Spleen (tissue), 11 donors: ENCODE measurements at regions not wholly inside any gene's neighbourhood (a gene's known extent, or its start where the extent isn't known, plus 50 kb on each side); places are given as distances from the start of the nearest gene placed in this dataset.

ENCODE experiments used
- DNase-seq: peaks from one replicate; pipeline ENCODE4 v3.0.0-alpha.2; 2020
- H3K27ac ChIP-seq, 8 donors: fragments of 200-600 bp; sonication (generic) in 7 of 8; 1 replicate in 4 of 8; 2 replicates in 4 of 8; pipeline versions ENCODE4 v1.5.0 to v1.8.0; 2016 to 2021; ENCODE audit warnings: inconsistent platforms in 4 of 8, mild to moderate bottlenecking in 4 of 8, moderate library complexity in 1 of 8
- H3K27me3 ChIP-seq, 7 donors: fragments of 200-600 bp; sonication (generic) in 6 of 7; replicated peaks in 1 of 7; 1 replicate in 4 of 7; 2 replicates in 3 of 7; pipeline versions ENCODE4 v1.5.0 to v1.8.0; 2016 to 2021; ENCODE audit warnings: inconsistent platforms in 3 of 7, mild to moderate bottlenecking in 1 of 7
- H3K36me3 ChIP-seq, 6 donors: fragments of 200-600 bp; sonication (generic) in 5 of 6; 1 replicate in 4 of 6; 2 replicates in 2 of 6; pipeline versions ENCODE4 v1.5.0 to v1.8.0; 2016 to 2021; ENCODE audit warnings: inconsistent platforms in 2 of 6
- H3K4me1 ChIP-seq, 6 donors: fragments of 200-600 bp; sonication (generic) in 5 of 6; 1 replicate in 3 of 6; 2 replicates in 3 of 6; pipeline versions ENCODE4 v1.5.0 to v1.8.0; 2016 to 2021; ENCODE audit warnings: inconsistent platforms in 3 of 6
- H3K4me3 ChIP-seq, 8 donors: fragments of 200-600 bp; sonication (generic) in 7 of 8; 1 replicate in 4 of 8; 2 replicates in 4 of 8; pipeline versions ENCODE4 v1.5.0 to v1.8.0; 2016 to 2021; ENCODE audit warnings: inconsistent platforms in 4 of 8, mild to moderate bottlenecking in 4 of 8, moderate library complexity in 2 of 8
- H3K9me3 ChIP-seq, 8 donors: fragments of 200-600 bp; sonication (generic) in 7 of 8; 1 replicate in 4 of 8; 2 replicates in 4 of 8; pipeline versions ENCODE4 v1.5.0 to v1.8.0; 2016 to 2021; ENCODE audit warnings: inconsistent platforms in 4 of 8
- POLR2A ChIP-seq, 3 donors: fragments of 450-650 bp; IDR thresholded peaks; one replicate each; pipeline ENCODE4 v1.5.1; 2017; ENCODE audit warnings: antibody characterized with exemption in 3 of 3, mild to moderate bottlenecking in 1 of 3
- POLR2AphosphoS5 ChIP-seq, 3 donors: sonication (generic); formaldehyde crosslinking; IDR thresholded peaks; one replicate each; pipeline ENCODE4 v1.5.1; 2017; ENCODE audit warnings: antibody characterized with exemption in 3 of 3
- WGBS, 5 donors: extraction: QIAGEN DNeasy Blood & Tissue Kit in 3 of 5; methylation state at CpG; one replicate each; pipeline versions ENCODE4 v1.1.5 to v1.1.7; 2013 to 2018; 5-methylcytosine and 5-hydroxymethylcytosine counted together
- intact Hi-C: fragments of 100-400 bp; cut with DNase I; formaldehyde crosslinking; loops from one replicate; pipeline ENCODE4 v1.15.0; 2023; ENCODE audit warnings: low total_unique reads
- TF ChIP-seq, protein P1 (sequence below), 11 experiments: fragments of 200-600 bp in 7 of 11; fragments of 450-650 bp in 4 of 11; sonication (generic) in 4 of 11; IDR thresholded peaks in 8 of 11; conservative IDR thresholded peaks in 3 of 11; 1 replicate in 7 of 11; 2 replicates in 4 of 11; pipeline versions ENCODE4 v1.4.0 to v1.8.0; 2016 to 2021; ENCODE audit warnings: antibody characterized with exemption in 11 of 11, inconsistent platforms in 4 of 11, mild to moderate bottlenecking in 1 of 11
- donor health status: healthy with polysubstance abuse.
- donor health status: DM: no; HTN: no; CAD: no; lungs with moderate emphysema.
- donor health status: DM: no; HTN: no; CAD: no.
- donor health status: Bipolar disorder and iron deficiency.
- donor health status: healthy.
- donor health status: DM: no; HTN: no; CAD: no.
- donor health status: DM: yes; HTN: yes; CAD: no.

DNA sequence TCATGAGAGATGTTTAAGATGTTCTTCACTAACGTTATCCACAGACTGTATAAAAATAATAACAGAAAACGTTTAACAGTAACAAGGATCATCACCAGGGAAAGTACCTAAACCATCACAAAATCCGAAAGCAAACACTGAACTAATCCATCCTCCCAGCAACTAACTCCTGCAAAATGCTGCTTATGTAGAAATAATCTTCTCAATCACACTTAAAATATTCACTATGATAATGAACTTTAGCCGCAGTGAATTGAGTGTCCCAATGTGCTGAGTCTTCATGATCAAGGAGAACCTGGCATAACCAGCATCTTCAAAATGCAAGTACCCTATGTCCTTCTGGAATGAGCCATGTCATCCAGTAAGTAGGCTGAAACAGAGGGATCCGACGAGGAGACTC is 166.1 kb downstream of the LTN1 start:
- WGBS, 5 donors: 78 to 85% (median 83%) methylated on average over 6 of the region's 6 CpGs
- peaks cover 0 to 19% (median 8%) of the 10 kb centered on the region in 6 donors for H3K4me1 ChIP-seq
- no peak overlapping the region for H3K4me3 ChIP-seq
- H3K27ac ChIP-seq: no peak overlapping the region
- no peaks in the 10 kb centered on the region for H3K27me3 ChIP-seq
- H3K9me3 ChIP-seq: no peaks in the 10 kb centered on the region
- intact Hi-C loops: no loop called here
- H3K36me3 ChIP-seq: no peaks in the 10 kb centered on the region
- TF ChIP-seq, protein P1, sequence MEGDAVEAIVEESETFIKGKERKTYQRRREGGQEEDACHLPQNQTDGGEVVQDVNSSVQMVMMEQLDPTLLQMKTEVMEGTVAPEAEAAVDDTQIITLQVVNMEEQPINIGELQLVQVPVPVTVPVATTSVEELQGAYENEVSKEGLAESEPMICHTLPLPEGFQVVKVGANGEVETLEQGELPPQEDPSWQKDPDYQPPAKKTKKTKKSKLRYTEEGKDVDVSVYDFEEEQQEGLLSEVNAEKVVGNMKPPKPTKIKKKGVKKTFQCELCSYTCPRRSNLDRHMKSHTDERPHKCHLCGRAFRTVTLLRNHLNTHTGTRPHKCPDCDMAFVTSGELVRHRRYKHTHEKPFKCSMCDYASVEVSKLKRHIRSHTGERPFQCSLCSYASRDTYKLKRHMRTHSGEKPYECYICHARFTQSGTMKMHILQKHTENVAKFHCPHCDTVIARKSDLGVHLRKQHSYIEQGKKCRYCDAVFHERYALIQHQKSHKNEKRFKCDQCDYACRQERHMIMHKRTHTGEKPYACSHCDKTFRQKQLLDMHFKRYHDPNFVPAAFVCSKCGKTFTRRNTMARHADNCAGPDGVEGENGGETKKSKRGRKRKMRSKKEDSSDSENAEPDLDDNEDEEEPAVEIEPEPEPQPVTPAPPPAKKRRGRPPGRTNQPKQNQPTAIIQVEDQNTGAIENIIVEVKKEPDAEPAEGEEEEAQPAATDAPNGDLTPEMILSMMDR (IDR thresholded peaks at IDR 0.05 in 8 of 11, conservative IDR thresholded peaks at IDR 0.05 in 3 of 11): no peak
- no peak for TF ChIP-seq POLR2A (IDR thresholded peaks at IDR 0.05)
- no peak for TF ChIP-seq POLR2AphosphoS5 (IDR thresholded peaks at IDR 0.05)
- DNase-seq: no peak

DNA sequence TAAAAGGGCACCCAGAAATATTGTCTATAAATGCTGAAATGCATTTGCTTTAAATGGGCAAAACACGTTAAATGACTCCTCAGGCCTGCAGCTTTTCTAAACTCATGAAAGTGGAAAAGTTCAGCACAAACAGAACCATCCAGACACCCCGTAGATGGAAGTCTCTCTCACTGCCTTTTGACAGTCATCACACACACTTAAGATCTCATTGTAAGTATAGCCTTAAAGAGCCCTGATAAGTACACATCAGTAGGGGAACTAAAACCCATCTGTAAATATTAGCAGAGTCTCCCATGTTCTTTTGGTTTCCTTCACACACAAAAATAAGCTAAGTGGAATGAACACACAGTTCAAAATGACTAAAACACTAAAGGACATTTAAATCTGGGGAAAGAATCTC is 166.7 kb downstream of the LTN1 start:
- peaks cover 0 to 19% (median 8%) of the 10 kb centered on the region in 6 donors for H3K4me1 ChIP-seq
- no peaks in the 10 kb centered on the region for H3K9me3 ChIP-seq
- no peaks in the 10 kb centered on the region for H3K27me3 ChIP-seq
- no peak for DNase-seq
- H3K36me3 ChIP-seq: no peaks in the 10 kb centered on the region
- WGBS, 5 donors: 70 to 88% (median 75%) methylated on average over 2 of the region's 2 CpGs
- intact Hi-C loops: no loop called here
- no peak overlapping the region for H3K4me3 ChIP-seq
- no peak overlapping the region for H3K27ac ChIP-seq
- TF ChIP-seq POLR2AphosphoS5 (IDR thresholded peaks at IDR 0.05): no peak
- no peak for TF ChIP-seq POLR2A (IDR thresholded peaks at IDR 0.05)
- TF ChIP-seq, protein P1 (IDR thresholded peaks at IDR 0.05 in 8 of 11, conservative IDR thresholded peaks at IDR 0.05 in 3 of 11): no peak

DNA sequence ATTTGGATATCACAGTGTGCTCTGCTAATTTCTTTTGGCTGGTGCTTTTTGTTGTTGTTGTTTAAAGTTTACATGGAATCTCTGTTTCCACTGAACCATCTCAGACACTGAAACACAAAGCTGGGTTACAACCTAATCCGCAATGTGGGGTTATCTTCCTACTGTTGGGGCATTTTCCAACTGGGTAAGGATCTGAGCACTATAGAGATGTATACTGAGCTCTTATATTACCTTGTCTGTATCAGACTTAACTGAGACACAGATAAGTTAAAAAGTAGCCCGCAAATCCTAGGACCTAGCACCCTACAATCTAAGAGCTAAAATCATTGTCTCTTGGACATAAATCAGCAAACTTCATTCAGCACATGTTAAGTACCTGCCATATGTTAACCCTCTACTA is 169.2 kb downstream of the LTN1 start:
- H3K4me3 ChIP-seq: no peak overlapping the region
- intact Hi-C loops: no loop called here
- H3K36me3 ChIP-seq: no peaks in the 10 kb centered on the region
- peak overlapping the region in 2 of 8 donors; percentile 30 to 40 for H3K27ac ChIP-seq
- TF ChIP-seq, protein P1 (IDR thresholded peaks at IDR 0.05 in 8 of 11, conservative IDR thresholded peaks at IDR 0.05 in 3 of 11): no peak
- no peak for TF ChIP-seq POLR2AphosphoS5 (IDR thresholded peaks at IDR 0.05)
- no peak for TF ChIP-seq POLR2A (IDR thresholded peaks at IDR 0.05)
- H3K4me1 ChIP-seq: peaks cover 0 to 19% (median 6%) of the 10 kb centered on the region in 6 donors
- H3K9me3 ChIP-seq: no peaks in the 10 kb centered on the region
- DNase-seq: no peak
- WGBS, 5 donors: 89 to 94% (median 92%) methylated on average over 2 of the region's 2 CpGs
- H3K27me3 ChIP-seq: no peaks in the 10 kb centered on the region

DNA sequence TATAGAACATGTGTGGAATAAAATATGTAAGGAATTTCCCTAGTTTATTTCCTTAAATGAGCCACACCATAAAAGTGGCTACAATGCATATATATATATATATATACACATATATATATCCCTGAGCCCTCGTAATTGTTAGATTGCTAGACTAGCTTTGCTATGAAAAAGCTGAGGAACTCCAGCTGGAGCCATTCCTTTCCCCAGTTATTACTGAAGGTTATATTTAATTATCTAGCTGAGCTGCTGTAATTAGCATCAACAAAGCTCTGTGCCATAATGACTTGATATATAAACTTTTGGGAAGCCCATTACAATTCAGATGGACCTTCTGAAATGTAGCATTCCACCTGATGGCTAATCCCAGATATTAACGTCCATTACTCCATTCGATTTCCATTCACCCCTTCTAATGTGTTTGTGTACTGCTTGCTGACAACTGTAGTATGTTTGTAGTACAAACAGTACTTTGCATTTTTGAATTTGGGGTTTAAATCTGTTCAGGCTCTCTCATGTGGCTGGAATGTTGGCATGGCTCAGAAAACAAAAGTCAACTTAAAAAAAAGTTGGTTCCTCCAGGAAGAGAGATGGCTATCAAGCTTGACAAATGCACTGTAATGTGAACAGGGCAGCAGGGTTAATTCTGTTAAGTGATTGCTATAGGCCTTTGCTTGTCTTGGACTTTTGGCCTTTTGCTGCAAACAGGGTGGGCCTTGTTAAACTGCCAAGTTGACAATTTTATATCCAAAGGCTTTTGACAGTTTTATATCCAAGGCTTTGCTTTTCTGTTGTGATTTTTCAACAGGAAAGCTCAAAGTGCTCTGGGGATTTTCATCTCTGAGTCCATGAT is 170.0 kb downstream of the LTN1 start:
- H3K4me3 ChIP-seq: no peak overlapping the region
- H3K27ac ChIP-seq: peak overlapping the region in 3 of 8 donors; percentile 12 to 40 (median 30)
- H3K4me1 ChIP-seq: peaks cover 0 to 14% (median 3%) of the 10 kb centered on the region in 6 donors
- intact Hi-C loops: no loop called here
- H3K9me3 ChIP-seq: no peaks in the 10 kb centered on the region
- H3K27me3 ChIP-seq: no peaks in the 10 kb centered on the region
- no peak for DNase-seq
- 74 to 88% (median 83%) methylated on average over 3 of the region's 3 CpGs for WGBS, 5 donors
- no peaks in the 10 kb centered on the region for H3K36me3 ChIP-seq
- TF ChIP-seq POLR2A (IDR thresholded peaks at IDR 0.05): no peak
